ENCODE measurements at regions not wholly inside any gene's neighbourhood (a gene's known extent, or its start where the extent isn't known, plus 50 kb on each side); places are given as distances from the start of the nearest gene placed in this dataset.

- TF ChIP-seq CTCF (conservative IDR thresholded peaks at IDR 0.05; ENCODE audit: low read depth, low read length) = no peak
- DNase-seq (ENCODE audit: low read depth) = no peak
- H3K4me3 ChIP-seq (ENCODE audit: low read length) = no peak overlapping the region
Observed at GRCh38 chr9:8036914-8037524, 237.4 kb upstream of the DMAC1 start.

GRCh38 chr9:8033794-8034193 lies 234.2 kb upstream of the DMAC1 start:
- no peak overlapping the region for H3K4me3 ChIP-seq (ENCODE audit: low read length)
- no peak for DNase-seq (ENCODE audit: low read depth)
- no peak for TF ChIP-seq CTCF (conservative IDR thresholded peaks at IDR 0.05; ENCODE audit: low read depth, low read length)

GRCh38 chr9:8030095-8030494 lies 230.5 kb upstream of the DMAC1 start:
- no peak for DNase-seq (ENCODE audit: low read depth)
- no peak for TF ChIP-seq CTCF (conservative IDR thresholded peaks at IDR 0.05; ENCODE audit: low read depth, low read length)
- no peak overlapping the region for H3K4me3 ChIP-seq (ENCODE audit: low read length)

- TF ChIP-seq CTCF (conservative IDR thresholded peaks at IDR 0.05; ENCODE audit: low read depth, low read length) = no peak
- no peak overlapping the region for H3K4me3 ChIP-seq (ENCODE audit: low read length)
- no peak for DNase-seq (ENCODE audit: low read depth)
Observed at GRCh38 chr9:8027351-8027750, 227.8 kb upstream of the DMAC1 start.

GRCh38 chr9:8025551-8025950 lies 226.0 kb upstream of the DMAC1 start:
- no peak for TF ChIP-seq CTCF (conservative IDR thresholded peaks at IDR 0.05; ENCODE audit: low read depth, low read length)
- DNase-seq (ENCODE audit: low read depth) = peak; percentile 34
- H3K4me3 ChIP-seq (ENCODE audit: low read length) = no peak overlapping the region

- no peak for TF ChIP-seq CTCF (conservative IDR thresholded peaks at IDR 0.05; ENCODE audit: low read depth, low read length)
- DNase-seq (ENCODE audit: low read depth) = no peak
- H3K4me3 ChIP-seq (ENCODE audit: low read length) = no peak overlapping the region
Observed at GRCh38 chr9:8020186-8020585, 220.6 kb upstream of the DMAC1 start.

- no peak overlapping the region for H3K4me3 ChIP-seq (ENCODE audit: low read length)
- no peak for TF ChIP-seq CTCF (conservative IDR thresholded peaks at IDR 0.05; ENCODE audit: low read depth, low read length)
- no peak for DNase-seq (ENCODE audit: low read depth)
Observed at GRCh38 chr9:8019636-8020035, 220.1 kb upstream of the DMAC1 start.

Data from retinal pigment epithelial cell (primary cell).